HCT116 (cell line): ENCODE measurements at regions not wholly inside any gene's neighbourhood (a gene's known extent, or its start where the extent isn't known, plus 50 kb on each side); places are given as distances from the start of the nearest gene placed in this dataset.

ENCODE experiments used
- ATAC-seq: fragments of 200-7000 bp; cut with Tn5 transposase; 2 replicates; pipeline ENCODE4 v1.9.1; 2020; ENCODE audit warnings: mild to moderate bottlenecking, moderate library complexity
- BruUV-seq: library from RNA; stranded (reverse); fragments of 400-500 nt; replicated peaks from 2 replicates; lab custom pipeline; 2021; lab: Mats Ljungman, UMichigan
- CTCF ChIA-PET: fragments of 300-600 bp; sonication (Branson Sonifier 250); formaldehyde crosslinking; loops from one replicate; lab custom pipeline; 2021; ENCODE audit warnings: antibody characterized with exemption; lab: Charles Lee
- POLR2A ChIA-PET: fragments of 300-600, 350-600 bp; sonication (Branson Sonifier 250); formaldehyde crosslinking; loops from one replicate; lab custom pipeline; 2021; ENCODE audit warnings: antibody characterized with exemption; lab: Charles Lee
- RAD21 ChIA-PET, 2 experiments: fragments of 300-600 bp; sonication (Branson Sonifier 250); formaldehyde crosslinking; loops; one replicate each; lab custom pipeline; 2023; ENCODE audit warnings: low total read pairs in 2 of 2; ENCODE audit not compliant: uncharacterized antibody in 2 of 2, unreplicated experiment in 2 of 2, low non-redundant PET in 1 of 2; lab: Charles Lee
- DNase-seq: peaks from one replicate; pipeline ENCODE4 v3.0.0-alpha.2; 2010; ENCODE audit warnings: low read depth, low spot score
- H2AFZ ChIP-seq: fragments of 200-600 bp; shearing (Covaris generic), sonication (generic); 2 replicates; pipeline ENCODE4 v1.6.1; 2017; ENCODE audit warnings: low read depth, mixed run types, mixed read lengths, antibody characterized with exemption, low read length; ENCODE audit not compliant: poor library complexity, severe bottlenecking
- H3K27ac ChIP-seq: 2 replicates; pipeline ENCODE4 v1.5.1; 2012; ENCODE audit warnings: low read depth, low read length
- H3K27me3 ChIP-seq: fragments of 200-600 bp; sonication (generic); 2 replicates; pipeline ENCODE4 v1.6.1; 2016; ENCODE audit warnings: mixed run types, low read length, mixed read lengths; ENCODE audit not compliant: insufficient read depth
- H3K36me3 ChIP-seq, 2 experiments: fragments of 200-500 bp in 1 of 2; fragments of 200-600 bp in 1 of 2; sonication (Bioruptor generic) in 1 of 2; sonication (generic) in 1 of 2; 2 replicates each; pipeline versions ENCODE4 v1.5.1 to v1.6.1; 2014 to 2016; ENCODE audit warnings: low read length in 2 of 2, inconsistent platforms in 1 of 2, mixed read lengths in 1 of 2, mixed run types in 1 of 2; ENCODE audit not compliant: insufficient read depth in 2 of 2, control insufficient read depth in 1 of 2
- H3K4me1 ChIP-seq, 2 experiments: fragments of 200-600 bp in 1 of 2; sonication (generic) in 1 of 2; 2 replicates each; pipeline versions ENCODE4 v1.5.1 to v1.6.1; 2012 to 2017; ENCODE audit warnings: low read length in 2 of 2, inconsistent platforms in 1 of 2, mild to moderate bottlenecking in 1 of 2, mixed read lengths in 1 of 2, mixed run types in 1 of 2, moderate library complexity in 1 of 2; ENCODE audit not compliant: insufficient read depth in 2 of 2, control insufficient read depth in 1 of 2
- H3K4me2 ChIP-seq: fragments of 200-600 bp; sonication (generic); 2 replicates; pipeline ENCODE4 v1.6.1; 2017; ENCODE audit warnings: mixed run types, low read length, mixed read lengths
- H3K4me3 ChIP-seq, 2 experiments: fragments of 200-600 bp in 1 of 2; sonication (generic) in 1 of 2; replicated peaks in 1 of 2; 2 replicates each; pipeline ENCODE4 v1.5.1; 2011 to 2016; ENCODE audit warnings: low read length in 2 of 2, control low read depth in 1 of 2, low read depth in 1 of 2, mild to moderate bottlenecking in 1 of 2, mixed read lengths in 1 of 2, mixed run types in 1 of 2
- H3K79me2 ChIP-seq: fragments of 200-600 bp; sonication (generic); 2 replicates; pipeline ENCODE4 v1.6.1; 2017; ENCODE audit warnings: mild to moderate bottlenecking, mixed run types, low read length, moderate library complexity, mixed read lengths; ENCODE audit not compliant: insufficient read depth
- H3K9ac ChIP-seq: fragments of 200-600 bp; sonication (generic); 2 replicates; pipeline ENCODE4 v1.6.1; 2016; ENCODE audit warnings: low read length, mixed read lengths
- H3K9me2 ChIP-seq: fragments of 200-600 bp; sonication (generic), shearing (Covaris generic); 2 replicates; pipeline ENCODE4 v1.6.1; 2017; ENCODE audit warnings: mixed run types, mild to moderate bottlenecking, moderate library complexity; ENCODE audit not compliant: insufficient read depth
- H3K9me3 ChIP-seq, 2 experiments: fragments of 200-500 bp in 1 of 2; fragments of 200-600 bp in 1 of 2; sonication (Bioruptor generic) in 1 of 2; sonication (generic) in 1 of 2; 2 replicates each; pipeline ENCODE4 v1.6.1; 2014 to 2017; ENCODE audit warnings: low read length in 2 of 2, mixed read lengths in 2 of 2, inconsistent platforms in 1 of 2, low read depth in 1 of 2, mild to moderate bottlenecking in 1 of 2, mixed run types in 1 of 2, moderate library complexity in 1 of 2; ENCODE audit not compliant: control insufficient read depth in 1 of 2, insufficient read depth in 1 of 2
- H4K20me1 ChIP-seq: fragments of 200-600 bp; sonication (generic), shearing (Covaris generic); 2 replicates; pipeline ENCODE4 v1.6.1; 2017; ENCODE audit warnings: mixed run types, mild to moderate bottlenecking, moderate library complexity; ENCODE audit not compliant: insufficient read depth
- ATF3 ChIP-seq: IDR thresholded peaks from 2 replicates; pipeline ENCODE4 v1.6.1; 2012
- CBX3 ChIP-seq: IDR thresholded peaks from 2 replicates; pipeline ENCODE4 v1.6.1; 2012; ENCODE audit warnings: low read depth
- CEBPB ChIP-seq: IDR thresholded peaks from 2 replicates; pipeline ENCODE4 v1.6.1; 2012; ENCODE audit warnings: low read depth
- EZH2phosphoT487 ChIP-seq: fragments of 200-600 bp; IDR thresholded peaks from 2 replicates; pipeline ENCODE4 v1.6.1; 2018; ENCODE audit warnings: antibody characterized with exemption, borderline replicate concordance
- FOSL1 ChIP-seq: IDR thresholded peaks from 2 replicates; pipeline ENCODE4 v1.6.1; 2012; ENCODE audit warnings: low read depth
- JUND ChIP-seq: IDR thresholded peaks from 2 replicates; pipeline ENCODE4 v1.6.1; 2012
- POLR2A ChIP-seq: IDR thresholded peaks from 2 replicates; pipeline ENCODE4 v1.7.0; 2011; ENCODE audit warnings: borderline replicate concordance; ENCODE audit not compliant: insufficient read depth, insufficient read length; ENCODE audit errors: extremely low read depth
- POLR2AphosphoS5 ChIP-seq: IDR thresholded peaks from 2 replicates; pipeline ENCODE4 v1.6.1; 2011; ENCODE audit warnings: mild to moderate bottlenecking, low read depth, low read length, moderate library complexity
- RAD21 ChIP-seq: IDR thresholded peaks from 2 replicates; pipeline ENCODE4 v1.6.1; 2012; ENCODE audit warnings: low read depth, mild to moderate bottlenecking
- SIN3A ChIP-seq: IDR thresholded peaks from 2 replicates; pipeline ENCODE4 v1.6.1; 2012; ENCODE audit warnings: low read depth
- SP1 ChIP-seq: IDR thresholded peaks from 2 replicates; pipeline ENCODE4 v1.6.1; 2012; ENCODE audit warnings: low read depth
- ZBTB33 ChIP-seq: IDR thresholded peaks from 2 replicates; pipeline ENCODE4 v1.6.1; 2011; ENCODE audit warnings: mild to moderate bottlenecking, low read length, moderate library complexity; ENCODE audit not compliant: insufficient replicate concordance; ENCODE audit errors: extremely low read depth
- ZFX ChIP-seq: fragments of 450-650 bp; IDR thresholded peaks from 2 replicates; pipeline ENCODE4 v1.6.1; 2017
- ZNF274 ChIP-seq: fragments of 200-500 bp; sonication (Bioruptor generic); IDR thresholded peaks from 2 replicates; pipeline ENCODE4 v1.6.1; 2014; ENCODE audit warnings: mild to moderate bottlenecking, low read depth, low read length, inconsistent platforms
- intact Hi-C: fragments of 100-400 bp; cut with micrococcal nuclease; formaldehyde crosslinking; loops from 2 replicates; pipeline ENCODE4 v1.10.0; 2022

DNA sequence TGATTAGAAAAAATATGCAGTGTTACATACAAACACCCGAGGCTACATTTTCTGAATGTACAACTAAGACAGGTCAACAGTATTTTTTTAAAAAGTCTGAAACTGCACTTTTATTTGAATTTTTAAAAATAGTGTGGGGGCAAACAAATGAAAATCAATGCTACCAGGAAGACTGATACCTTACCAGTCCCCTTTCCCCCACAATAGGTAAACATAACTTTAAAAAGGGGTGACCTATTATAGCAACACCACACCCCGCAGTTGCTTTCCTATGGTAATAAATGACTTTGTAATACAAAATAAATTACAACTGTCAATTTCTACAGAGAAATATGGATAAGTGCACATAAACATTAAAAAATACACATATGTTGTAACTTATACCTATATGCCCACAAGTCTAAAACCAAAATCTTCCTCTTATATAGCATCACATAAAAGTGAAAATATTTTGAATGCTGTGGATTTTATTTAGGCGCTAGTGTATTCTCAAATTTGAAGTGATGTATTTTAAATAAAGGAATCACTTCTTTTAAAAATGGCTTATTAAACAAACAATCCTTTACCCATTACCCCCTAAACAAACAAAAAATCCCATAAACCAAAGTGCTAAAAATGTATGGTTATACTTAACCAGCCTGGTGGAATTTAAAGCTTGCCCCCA, 63.1 kb downstream of the KCNRG start:
- peak overlapping the region; percentile 85; the same call in 1 of the 2 replicates for H3K4me2 ChIP-seq
- peaks cover 18 to 28% of the 10 kb centered on the region in 2 experiments for H3K4me1 ChIP-seq
- ChIA-PET CTCF (no interaction called here), POLR2A (interaction anchor here (1.2 kb wide), 1 partner anchor 9 kb away, joined by 3 read pairs; no protein-coding TSS in a partner anchor), RAD21 (no interaction called here)
- intact Hi-C loops: no loop called here
- peaks cover 37% of the 10 kb centered on the region; the same call in 1 of the 2 replicates for H4K20me1 ChIP-seq
- no peak overlapping the region for H3K27ac ChIP-seq
- H3K4me3 ChIP-seq: no peak overlapping the region
- H3K79me2 ChIP-seq: peaks cover 92% of the 10 kb centered on the region
- H2AFZ ChIP-seq: no peak overlapping the region
- ATAC-seq: no peak
- no peak for DNase-seq
- H3K9ac ChIP-seq: no peak overlapping the region
- no peaks in the 10 kb centered on the region for H3K27me3 ChIP-seq
- no peaks in the 10 kb centered on the region for H3K9me2 ChIP-seq
- peaks cover 0 to 3% of the 10 kb centered on the region in 2 experiments; a peak in 1 of 4 replicates for H3K36me3 ChIP-seq
- no peak for TF ChIP-seq ZBTB33
- no peak for TF ChIP-seq ZFX
- no peak for TF ChIP-seq JUND
- no peak for TF ChIP-seq POLR2A
- TF ChIP-seq FOSL1: no peak
- no peak for TF ChIP-seq RAD21
- TF ChIP-seq CEBPB: no peak
- no peak for TF ChIP-seq SIN3A
- no peak for TF ChIP-seq CBX3
- no peak for TF ChIP-seq EZH2phosphoT487
- no peak for TF ChIP-seq SP1
- no peak for TF ChIP-seq ATF3
- TF ChIP-seq POLR2AphosphoS5: no peak
- no peak for TF ChIP-seq ZNF274
- no peaks in the 10 kb centered on the region for H3K9me3 ChIP-seq
- no TSS peak for BruUV-seq
